AG09309 (cell line): ENCODE measurements at regions not wholly inside any gene's neighbourhood (a gene's known extent, or its start where the extent isn't known, plus 50 kb on each side); places are given as distances from the start of the nearest gene placed in this dataset.

Experiments used
- DNase-seq: peaks from one replicate; pipeline ENCODE4 v3.0.0-alpha.2; 2010; ENCODE audit warnings: low read depth
- H3K4me3 ChIP-seq: 2 replicates; pipeline ENCODE4 v1.5.1; 2011; ENCODE audit warnings: mild to moderate bottlenecking, low read depth, low read length, moderate library complexity; ENCODE audit not compliant: control insufficient read depth
- CTCF ChIP-seq: IDR thresholded peaks from 2 replicates; pipeline ENCODE4 v1.5.1; 2011; ENCODE audit warnings: mild to moderate bottlenecking, low read depth, low read length, inconsistent platforms; ENCODE audit not compliant: insufficient read depth, control insufficient read depth; ENCODE audit errors: missing control alignments

GRCh38 chr9:94166236-94166975 lies 82.1 kb downstream of the PTPDC1 start:
- DNase-seq: peak; percentile 95
- peak overlapping the region; percentile 62 for H3K4me3 ChIP-seq
- no peak for TF ChIP-seq CTCF

GRCh38 chr9:94166976-94167346 lies 82.7 kb downstream of the PTPDC1 start:
- no peak for DNase-seq
- peak; percentile 1 for TF ChIP-seq CTCF
- peak overlapping the region; percentile 62 for H3K4me3 ChIP-seq

GRCh38 chr9:94167376-94167890 lies 83.2 kb downstream of the PTPDC1 start:
- TF ChIP-seq CTCF: no peak
- no peak for DNase-seq
- peak overlapping the region; percentile 62 for H3K4me3 ChIP-seq

GRCh38 chr9:94168203-94169000 lies 84.1 kb downstream of the PTPDC1 start:
- peak overlapping the region; percentile 62 for H3K4me3 ChIP-seq
- TF ChIP-seq CTCF: no peak
- DNase-seq: no peak

- TF ChIP-seq CTCF: no peak
- no peak for DNase-seq
- H3K4me3 ChIP-seq: no peak overlapping the region
Measured at GRCh38 chr9:94169968-94170367, 85.7 kb downstream of the PTPDC1 start.

- no peak for DNase-seq
- no peak overlapping the region for H3K4me3 ChIP-seq
- TF ChIP-seq CTCF: no peak
Measured at GRCh38 chr9:94173632-94174031, 85.5 kb upstream of the ZNF169 start.
